NK-92 treated with Interleukin-12 subunit alpha and Interleukin-12 subunit beta, amount 100 ng/mL, for 24 hours (cell line): ENCODE measurements at regions not wholly inside any gene's neighbourhood (a gene's known extent, or its start where the extent isn't known, plus 50 kb on each side); places are given as distances from the start of the nearest gene placed in this dataset.

Source experiments
- DNase-seq: peaks from one replicate; lab custom pipeline; 2025; lab: John Stamatoyannopoulos, UW

GRCh38 chr1:101152633-101153032 is 84.2 kb upstream of the S1PR1 start:
- DNase-seq, result no peak

GRCh38 chr1:101151286-101151685 is 85.5 kb upstream of the S1PR1 start:
- DNase-seq, result no peak

GRCh38 chr1:101150670-101151069 is 86.1 kb upstream of the S1PR1 start:
- DNase-seq, result no peak

- DNase-seq, result no peak
Observed at GRCh38 chr1:101150266-101150665, 86.6 kb upstream of the S1PR1 start.

- no peak for DNase-seq
Observed at GRCh38 chr1:101148980-101149379, 87.8 kb upstream of the S1PR1 start.

GRCh38 chr1:101147381-101147780 is 89.4 kb upstream of the S1PR1 start:
- DNase-seq, result no peak

GRCh38 chr1:101145449-101145820 is 91.4 kb upstream of the S1PR1 start:
- no peak for DNase-seq

- no peak for DNase-seq
Observed at GRCh38 chr1:101144671-101145448, 92.0 kb upstream of the S1PR1 start.

- no peak for DNase-seq
Observed at GRCh38 chr1:101142244-101142643, 94.6 kb upstream of the S1PR1 start.

GRCh38 chr1:101141376-101141775 is 95.4 kb upstream of the S1PR1 start:
- no peak for DNase-seq

- no peak for DNase-seq
Observed at GRCh38 chr1:101139821-101140718, 96.7 kb upstream of the S1PR1 start.

GRCh38 chr1:101139130-101139529 is 97.7 kb upstream of the S1PR1 start:
- no peak for DNase-seq

- DNase-seq, result no peak
Observed at GRCh38 chr1:101137144-101138126, 99.4 kb upstream of the S1PR1 start.

- DNase-seq, result no peak
Observed at GRCh38 chr1:101136739-101137138, 100.1 kb upstream of the S1PR1 start.

GRCh38 chr1:101136271-101136670 is 100.5 kb upstream of the S1PR1 start:
- DNase-seq, result no peak

- no peak for DNase-seq
Observed at GRCh38 chr1:101135526-101135925, 101.3 kb upstream of the S1PR1 start.

GRCh38 chr1:101131239-101131843 is 105.5 kb upstream of the S1PR1 start:
- DNase-seq, result no peak

- DNase-seq, result no peak
Observed at GRCh38 chr1:101130673-101131072, 105.1 kb upstream of the DPH5 start.

GRCh38 chr1:101128846-101129245 is 103.3 kb upstream of the DPH5 start:
- DNase-seq, result no peak

- DNase-seq, result peak; percentile 19
Observed at GRCh38 chr1:101128211-101128727, 102.7 kb upstream of the DPH5 start.

- no peak for DNase-seq
Observed at GRCh38 chr1:101124405-101124804, 98.8 kb upstream of the DPH5 start.
